GM21360 (cell line): ENCODE measurements at regions not wholly inside any gene's neighbourhood (a gene's known extent, or its start where the extent isn't known, plus 50 kb on each side); places are given as distances from the start of the nearest gene placed in this dataset.

Source experiments
- ATAC-seq: cut with Tn5 transposase; IDR thresholded peaks from one replicate; pipeline ENCODE4 v1.9.1; 2021; ENCODE audit warnings: mild to moderate bottlenecking, moderate library complexity; ENCODE audit not compliant: unreplicated experiment

DNA sequence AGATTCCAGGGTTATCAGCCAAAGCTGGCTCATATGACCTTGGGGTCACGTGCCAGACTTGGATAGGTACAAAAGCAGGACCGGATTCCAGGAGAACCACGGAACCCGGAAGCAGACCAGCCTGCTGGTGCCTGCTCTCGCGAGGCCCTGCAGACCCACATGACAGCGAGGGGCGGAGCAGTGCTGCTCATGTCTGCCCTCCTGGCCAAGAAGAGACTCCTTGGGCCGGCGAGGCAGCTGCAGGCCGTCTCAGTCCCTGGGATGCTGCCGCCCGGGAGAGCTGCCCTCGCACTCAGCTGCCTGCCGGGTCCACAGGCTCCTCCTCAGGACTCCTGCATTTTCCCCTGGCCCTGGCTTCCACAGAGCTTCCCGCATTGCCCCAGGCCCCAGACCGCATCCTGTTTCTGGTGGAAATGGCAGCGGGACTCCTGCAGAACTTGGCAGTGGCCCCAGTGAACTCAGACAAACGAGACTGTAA lies 739.5 kb downstream of the SOCS6 start:
- no peak for ATAC-seq

DNA sequence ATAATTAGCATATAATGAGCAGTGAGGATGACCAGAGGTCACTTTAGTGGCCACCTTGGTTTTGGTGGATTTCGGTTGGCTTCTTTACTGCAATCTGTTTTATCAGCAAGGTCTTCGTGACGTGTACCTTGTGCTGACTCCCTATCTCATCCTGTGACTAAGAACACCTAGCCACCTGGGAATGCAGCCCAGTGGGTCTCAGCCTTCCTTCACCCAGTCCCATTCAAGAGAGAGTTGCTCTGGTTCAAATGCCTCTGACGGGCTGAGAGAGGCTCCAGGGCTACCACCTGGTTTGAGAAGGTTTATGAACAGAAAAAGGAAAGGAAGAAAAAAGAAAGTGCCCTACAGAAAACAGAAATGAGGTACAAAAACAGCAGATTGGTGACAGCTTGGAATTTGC lies 738.7 kb downstream of the SOCS6 start:
- ATAC-seq = no peak

- no peak for ATAC-seq
These were observed 736.8 kb downstream of the SOCS6 start for GRCh38 chr18:71025505-71026225.

DNA sequence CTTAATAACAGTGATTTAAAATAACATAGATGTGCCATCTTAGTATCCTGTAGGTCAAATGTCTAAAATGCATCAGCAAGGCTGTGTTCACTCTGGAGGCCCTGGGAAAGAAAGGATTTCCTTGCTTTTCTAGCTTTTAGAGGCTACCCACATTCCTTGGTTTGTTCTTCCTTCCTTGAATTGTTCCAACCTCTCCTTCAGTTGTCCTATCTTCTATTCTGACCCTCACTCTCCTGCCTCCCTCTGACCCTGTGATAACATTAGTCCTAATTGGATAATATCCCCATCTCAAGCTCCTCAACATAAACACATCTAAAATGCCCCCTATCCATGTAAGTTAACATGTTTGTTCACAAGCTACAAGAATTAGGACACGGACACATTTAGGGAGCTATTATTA lies 733.5 kb downstream of the SOCS6 start:
- no peak for ATAC-seq

DNA sequence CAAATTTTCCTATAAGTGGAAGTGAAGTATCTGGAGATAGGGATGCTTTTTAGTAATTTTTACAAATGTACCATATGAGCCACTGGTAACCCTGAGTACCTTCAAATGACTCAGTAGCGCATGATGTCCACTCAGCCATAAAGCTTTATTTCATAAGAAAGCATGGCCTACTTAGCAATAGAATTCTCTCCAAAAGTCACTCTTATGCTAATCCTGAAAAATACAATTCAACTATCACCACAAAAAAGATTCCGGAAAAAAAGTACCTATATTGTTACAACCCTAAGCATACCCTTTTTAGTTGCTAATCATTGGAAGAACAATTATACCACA lies 732.2 kb downstream of the SOCS6 start:
- ATAC-seq = no peak

GRCh38 chr18:71020342-71021029 lies 731.6 kb downstream of the SOCS6 start:
- ATAC-seq = no peak

DNA sequence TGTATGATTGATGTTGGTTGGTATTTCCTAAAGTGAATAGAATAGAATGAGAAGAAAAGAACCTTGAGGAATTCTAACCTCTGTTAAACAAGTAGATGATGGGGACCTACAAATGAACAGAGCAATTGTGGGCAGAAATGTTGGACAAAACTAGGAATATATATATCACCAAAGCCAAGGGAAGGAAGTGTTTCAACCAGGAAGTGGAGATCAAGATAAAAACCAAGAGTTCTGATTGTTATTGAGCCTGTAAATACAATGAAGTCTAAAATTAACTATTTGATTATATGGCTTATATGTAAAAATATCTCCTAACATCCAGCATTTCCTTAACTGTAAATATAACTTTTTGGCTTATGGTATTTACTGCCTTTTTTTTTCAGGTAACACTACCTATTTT lies 730.0 kb downstream of the SOCS6 start:
- no peak for ATAC-seq

DNA sequence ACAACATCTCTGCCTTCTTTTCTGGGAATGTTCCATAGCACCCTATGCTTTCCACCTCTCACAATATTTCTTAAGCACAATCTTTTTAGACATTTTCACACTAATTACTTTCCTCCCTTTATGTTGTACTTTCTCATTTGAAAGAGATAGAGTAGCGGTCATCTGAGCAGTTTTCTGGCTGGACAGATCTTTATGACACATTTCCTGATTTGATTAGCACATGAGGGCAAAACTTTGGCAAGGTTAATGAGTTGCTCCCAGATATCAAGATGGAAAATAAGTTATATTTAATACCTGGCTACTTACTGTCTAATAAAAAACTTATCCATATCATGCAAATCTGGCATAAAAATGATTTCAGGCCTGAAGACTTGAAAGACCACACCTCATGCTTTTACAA lies 723.9 kb downstream of the SOCS6 start:
- no peak for ATAC-seq

DNA sequence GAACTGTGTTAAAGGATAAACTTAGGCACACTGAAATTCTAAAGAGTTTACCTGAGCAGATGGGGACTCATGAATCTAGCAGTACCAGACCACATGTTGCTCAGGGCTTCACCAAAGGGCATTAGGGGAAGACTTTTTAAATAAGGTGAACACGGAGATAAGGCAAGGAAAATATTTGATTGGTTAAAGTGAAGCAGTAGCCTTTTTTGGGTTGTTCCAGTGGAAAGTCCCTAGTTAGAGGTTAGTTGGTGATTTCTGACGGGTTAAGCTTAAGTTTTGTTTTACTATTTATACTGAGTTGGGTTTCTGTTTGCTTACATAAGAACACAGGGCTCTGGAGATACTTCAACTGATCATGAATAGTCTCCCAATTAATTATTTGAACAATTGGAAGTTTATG lies 722.5 kb downstream of the SOCS6 start:
- ATAC-seq = peak; percentile 57

DNA sequence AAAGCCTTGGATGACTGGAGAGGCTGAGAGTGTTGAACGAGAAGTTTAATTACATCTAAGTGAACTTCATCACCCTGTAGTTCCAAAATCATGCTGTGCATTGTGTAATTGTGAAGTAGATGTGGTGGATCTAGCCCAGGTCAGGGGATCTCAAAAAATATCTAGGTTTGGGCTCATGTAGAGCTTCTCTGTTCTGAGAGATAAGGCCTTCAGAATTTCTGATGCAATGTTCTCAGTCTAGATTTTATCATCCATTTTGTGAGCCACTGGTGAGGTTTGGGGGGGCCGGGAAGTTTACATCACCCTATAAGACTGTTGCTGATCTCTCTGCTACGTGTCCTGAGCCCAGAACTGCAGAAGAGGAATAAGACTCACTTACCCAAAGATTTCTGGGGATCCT lies 719.4 kb downstream of the SOCS6 start:
- no peak for ATAC-seq

- ATAC-seq = no peak
These were observed 712.8 kb downstream of the SOCS6 start for GRCh38 chr18:71001597-71001996.

DNA sequence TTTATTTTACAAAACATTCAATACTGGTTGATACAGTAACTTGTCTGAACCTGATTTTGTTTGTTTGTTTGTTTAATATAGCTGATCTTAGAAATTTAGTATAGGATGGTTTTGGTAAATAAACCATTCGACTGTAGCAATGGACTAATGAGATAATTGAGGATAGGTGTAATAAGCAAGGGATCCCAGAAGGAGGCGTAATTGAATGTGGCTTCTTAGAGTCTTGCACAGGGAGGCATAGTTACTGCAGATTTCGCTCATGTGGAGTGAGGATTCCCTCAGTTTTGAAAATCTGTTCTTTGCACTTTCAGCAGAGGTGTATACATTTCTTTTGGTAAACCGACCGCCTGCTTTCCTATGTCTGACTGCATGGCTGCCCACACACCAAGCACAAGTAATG lies 709.6 kb downstream of the SOCS6 start:
- ATAC-seq = no peak

DNA sequence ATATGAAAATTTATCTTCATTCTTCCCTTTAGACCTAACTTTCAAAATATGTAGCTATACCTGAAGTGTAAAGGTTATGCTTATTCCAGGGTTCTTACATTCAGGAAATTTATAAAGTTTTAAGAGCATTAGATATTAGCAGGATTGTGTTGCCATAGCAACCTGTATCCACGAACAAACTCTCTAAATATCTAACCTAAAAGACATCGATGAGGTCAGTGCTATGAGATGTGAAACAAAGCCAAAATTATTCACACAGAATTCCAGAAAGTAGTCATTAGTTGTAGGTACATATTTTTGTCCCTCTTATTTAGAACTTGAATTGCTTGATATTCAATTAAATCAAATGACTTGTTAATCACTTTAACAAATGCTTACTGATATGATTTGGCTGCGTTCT lies 705.3 kb downstream of the SOCS6 start:
- ATAC-seq = no peak

- no peak for ATAC-seq
These were observed 702.7 kb downstream of the SOCS6 start for GRCh38 chr18:70991577-70991976.

- ATAC-seq = no peak
These were observed 697.1 kb downstream of the SOCS6 start for GRCh38 chr18:70985948-70986347.

GRCh38 chr18:70982292-70982691 lies 693.4 kb downstream of the SOCS6 start:
- no peak for ATAC-seq

GRCh38 chr18:70981400-70982140 lies 692.7 kb downstream of the SOCS6 start:
- ATAC-seq = no peak

- ATAC-seq = no peak
These were observed 684.8 kb downstream of the SOCS6 start for GRCh38 chr18:70973626-70974025.

DNA sequence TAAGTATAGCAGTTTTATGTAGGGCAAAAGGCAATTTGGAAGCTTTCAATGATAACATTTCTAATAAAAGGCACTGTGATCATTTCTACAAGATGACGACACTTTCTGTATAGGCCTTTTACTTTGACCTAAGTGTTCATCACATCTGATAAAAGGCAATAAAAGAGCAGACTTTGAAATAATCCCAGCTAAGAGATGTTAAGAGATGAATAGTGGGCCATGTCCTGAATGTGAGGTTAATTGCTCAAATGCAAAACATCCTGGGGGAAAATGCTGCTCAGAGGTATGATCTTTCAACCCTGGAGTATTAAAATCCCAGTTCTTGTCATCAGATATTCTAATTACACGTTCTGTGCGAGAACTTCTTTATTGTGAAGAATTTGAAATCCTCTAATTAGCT lies 677.6 kb downstream of the SOCS6 start:
- no peak for ATAC-seq

DNA sequence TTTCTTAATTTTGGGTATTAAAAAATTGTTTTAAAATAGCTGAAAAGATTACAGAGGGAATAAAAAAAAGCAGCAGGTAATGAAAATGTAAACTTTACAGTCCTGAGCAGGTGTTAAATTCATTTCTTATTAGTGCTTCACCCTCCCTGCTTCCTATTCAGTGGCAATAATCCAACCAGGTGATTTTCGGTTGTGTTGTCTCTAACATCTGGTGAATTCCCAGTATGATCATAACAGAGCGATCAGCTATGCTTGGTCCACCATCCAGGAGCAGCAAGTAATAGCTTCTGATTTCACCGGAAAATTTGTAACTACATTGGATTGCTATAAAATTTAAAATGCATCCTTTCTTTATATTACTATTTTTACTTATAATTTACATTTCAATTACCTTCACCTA lies 673.1 kb downstream of the SOCS6 start:
- ATAC-seq = no peak

DNA sequence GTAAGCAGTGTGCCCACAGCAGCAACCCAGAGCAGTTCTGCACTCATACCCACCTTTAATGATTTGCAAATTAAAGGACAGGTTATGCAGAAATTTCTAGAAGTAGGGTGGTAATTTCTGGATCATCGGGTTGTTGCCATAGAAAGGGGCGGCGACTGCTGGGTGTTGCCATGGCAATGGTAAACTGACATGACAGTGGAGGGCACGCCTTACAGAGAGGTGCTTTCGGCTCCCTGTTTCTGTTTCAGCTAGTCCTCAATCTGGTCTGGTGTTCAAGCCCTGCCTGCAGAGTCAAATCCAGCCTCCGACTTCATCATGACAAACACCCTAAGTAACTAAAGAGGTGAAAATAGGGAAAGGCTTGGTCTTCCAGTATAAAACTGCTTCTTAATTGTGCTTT lies 667.7 kb downstream of the SOCS6 start:
- no peak for ATAC-seq

GRCh38 chr18:70936160-70936559 lies 647.3 kb downstream of the SOCS6 start:
- ATAC-seq = no peak
